Fibroblast of lung (primary cell): ENCODE measurements at regions not wholly inside any gene's neighbourhood (a gene's known extent, or its start where the extent isn't known, plus 50 kb on each side); places are given as distances from the start of the nearest gene placed in this dataset.

Experiments
- DNase-seq, 2 donors: peaks; one replicate each; pipeline versions ENCODE4 v3.0.0 to v3.0.0-alpha.2; 2010; ENCODE audit warnings: low read depth in 2 of 2
- H2AFZ ChIP-seq: 2 replicates; pipeline ENCODE4 v1.5.1; 2012; ENCODE audit warnings: low read length, control low read depth, inconsistent platforms
- H3K27ac ChIP-seq: 2 replicates; pipeline ENCODE4 v1.5.1; 2011; ENCODE audit warnings: low read length, control low read depth; ENCODE audit not compliant: insufficient read depth
- H3K27me3 ChIP-seq: 2 replicates; pipeline ENCODE4 v1.5.1; 2011; ENCODE audit warnings: mild to moderate bottlenecking, low read length; ENCODE audit not compliant: control insufficient read depth, insufficient read depth
- H3K36me3 ChIP-seq: 2 replicates; pipeline ENCODE4 v1.5.1; 2011; ENCODE audit warnings: low read length; ENCODE audit not compliant: control insufficient read depth, insufficient read depth
- H3K4me1 ChIP-seq: 2 replicates; pipeline ENCODE4 v1.5.1; 2011; ENCODE audit warnings: low read length; ENCODE audit not compliant: control insufficient read depth, insufficient read depth; ENCODE audit errors: extremely low read depth
- H3K4me2 ChIP-seq: 2 replicates; pipeline ENCODE4 v1.5.1; 2011; ENCODE audit warnings: low read length, control low read depth; ENCODE audit not compliant: insufficient read depth; ENCODE audit errors: extremely low read depth
- H3K4me3 ChIP-seq, 4 experiments: fragments of 200-600 bp in 1 of 4; sonication (generic) in 1 of 4; replicated peaks in 1 of 4; 2 replicates each; pipeline ENCODE4 v1.5.1; 2011 to 2016; ENCODE audit warnings: low read length in 4 of 4, low read depth in 3 of 4, mild to moderate bottlenecking in 3 of 4, control low read depth in 2 of 4, inconsistent platforms in 1 of 4, mixed read lengths in 1 of 4; ENCODE audit not compliant: insufficient read depth in 1 of 4; ENCODE audit errors: control extremely low read depth in 1 of 4
- H3K79me2 ChIP-seq: 2 replicates; pipeline ENCODE4 v1.5.1; 2012; ENCODE audit warnings: mild to moderate bottlenecking, low read length, inconsistent platforms; ENCODE audit not compliant: control insufficient read depth, insufficient read depth
- H3K9ac ChIP-seq: 2 replicates; pipeline ENCODE4 v1.5.1; 2011; ENCODE audit warnings: mild to moderate bottlenecking, low read length, control low read depth; ENCODE audit not compliant: insufficient read depth
- H3K9me3 ChIP-seq: 2 replicates; pipeline ENCODE4 v1.5.1; 2012; ENCODE audit warnings: low read depth, low read length; ENCODE audit not compliant: control insufficient read depth, insufficient read depth
- H4K20me1 ChIP-seq: 2 replicates; pipeline ENCODE4 v1.5.1; 2011; ENCODE audit warnings: low read length; ENCODE audit not compliant: control insufficient read depth, insufficient read depth; ENCODE audit errors: extremely low read depth
- CTCF ChIP-seq, 2 donors: IDR thresholded peaks in 1 of 2; conservative IDR thresholded peaks in 1 of 2; 1 replicate in 1 of 2; 2 replicates in 1 of 2; pipeline ENCODE4 v1.5.1; 2011 to 2012; ENCODE audit warnings: low read length in 2 of 2, control low read depth in 1 of 2, inconsistent platforms in 1 of 2, low read depth in 1 of 2, mild to moderate bottlenecking in 1 of 2
- EZH2 ChIP-seq: IDR thresholded peaks from 2 replicates; pipeline ENCODE4 v1.5.1; 2012; ENCODE audit warnings: low read length, control low read depth, mild to moderate bottlenecking; ENCODE audit errors: missing control alignments

GRCh38 chr12:126908765-126909142 lies 1358.2 kb upstream of the TMEM132C start:
- H3K27me3 ChIP-seq: no peaks in the 10 kb centered on the region
- no peak overlapping the region for H3K9ac ChIP-seq
- H3K36me3 ChIP-seq: no peaks in the 10 kb centered on the region
- H4K20me1 ChIP-seq: no peaks in the 10 kb centered on the region
- H2AFZ ChIP-seq: no peak overlapping the region
- no peaks in the 10 kb centered on the region for H3K4me1 ChIP-seq
- no peaks in the 10 kb centered on the region for H3K9me3 ChIP-seq
- no peak overlapping the region for H3K4me2 ChIP-seq
- H3K79me2 ChIP-seq: no peaks in the 10 kb centered on the region
- no peak for DNase-seq
- no peak overlapping the region for H3K27ac ChIP-seq
- H3K4me3 ChIP-seq: no peak overlapping the region
- TF ChIP-seq EZH2 (no peak), CTCF (conservative IDR thresholded peaks at IDR 0.05 in 1 of 2, IDR thresholded peaks at IDR 0.05 in 1 of 2; ENCODE audit: low read depth in 1 of 2, low read length in 2 of 2) (no peak)

GRCh38 chr12:126910570-126910969 lies 1356.4 kb upstream of the TMEM132C start:
- no peak overlapping the region for H3K27ac ChIP-seq
- H3K36me3 ChIP-seq: no peaks in the 10 kb centered on the region
- no peaks in the 10 kb centered on the region for H3K27me3 ChIP-seq
- TF ChIP-seq CTCF (conservative IDR thresholded peaks at IDR 0.05 in 1 of 2, IDR thresholded peaks at IDR 0.05 in 1 of 2; ENCODE audit: low read depth in 1 of 2, low read length in 2 of 2): no peak
- TF ChIP-seq EZH2: no peak
- no peaks in the 10 kb centered on the region for H4K20me1 ChIP-seq
- no peaks in the 10 kb centered on the region for H3K9me3 ChIP-seq
- H3K79me2 ChIP-seq: no peaks in the 10 kb centered on the region
- no peak overlapping the region for H3K4me2 ChIP-seq
- no peak for DNase-seq
- no peak overlapping the region for H3K9ac ChIP-seq
- H3K4me3 ChIP-seq: no peak overlapping the region
- no peaks in the 10 kb centered on the region for H3K4me1 ChIP-seq
- no peak overlapping the region for H2AFZ ChIP-seq

GRCh38 chr12:126912111-126912510 lies 1354.9 kb upstream of the TMEM132C start:
- Histone ChIP-seq H3K9ac (no peak overlapping the region), H2AFZ (no peak overlapping the region), H3K27me3 (no peaks in the 10 kb centered on the region), H3K79me2 (no peaks in the 10 kb centered on the region), H4K20me1 (no peaks in the 10 kb centered on the region), H3K4me2 (no peak overlapping the region), H3K36me3 (no peaks in the 10 kb centered on the region), H3K9me3 (no peaks in the 10 kb centered on the region), H3K27ac (no peak overlapping the region), H3K4me1 (no peaks in the 10 kb centered on the region), H3K4me3 (no peak overlapping the region)
- TF ChIP-seq EZH2 (no peak), CTCF (conservative IDR thresholded peaks at IDR 0.05 in 1 of 2, IDR thresholded peaks at IDR 0.05 in 1 of 2; ENCODE audit: low read depth in 1 of 2, low read length in 2 of 2) (no peak)
- DNase-seq: no peak
